ENCODE measurements at regions not wholly inside any gene's neighbourhood (a gene's known extent, or its start where the extent isn't known, plus 50 kb on each side); places are given as distances from the start of the nearest gene placed in this dataset.

GRCh38 chr18:68504441-68505177 is 210.3 kb downstream of the TMX3 start:
- H2AFZ ChIP-seq (ENCODE audit: low read depth, low read length): no peak overlapping the region
- H3K9me3 ChIP-seq (ENCODE audit: insufficient read depth, low read length): 0 out of 2 replicates have a peak, but pooled peaks cover 3% of the 10 kb centered on the region
- no peaks in the 10 kb centered on the region for H3K36me3 ChIP-seq (replicated peaks; ENCODE audit: low read depth, low read length)
- H3K27me3 ChIP-seq (ENCODE audit: low read depth, low read length): no peaks in the 10 kb centered on the region
- TF ChIP-seq EZH2phosphoT487 (IDR thresholded peaks at IDR 0.05; ENCODE audit: low read depth): no peak
- TF ChIP-seq CTCF (IDR thresholded peaks at IDR 0.05; ENCODE audit: low read depth, low read length): no peak
- no peak overlapping the region for H3K27ac ChIP-seq (ENCODE audit: low read length)
- H3K9ac ChIP-seq (ENCODE audit: low read length): no peak overlapping the region
- H3K4me1 ChIP-seq (ENCODE audit: low read length): no peaks in the 10 kb centered on the region
- H3K4me2 ChIP-seq (ENCODE audit: low read length): no peak overlapping the region
- H4K20me1 ChIP-seq (ENCODE audit: insufficient read depth, low read length): no peaks in the 10 kb centered on the region
- H3K4me3 ChIP-seq (ENCODE audit: low read length): no peak overlapping the region
- no peaks in the 10 kb centered on the region for H3K79me2 ChIP-seq (ENCODE audit: low read length)

DNA sequence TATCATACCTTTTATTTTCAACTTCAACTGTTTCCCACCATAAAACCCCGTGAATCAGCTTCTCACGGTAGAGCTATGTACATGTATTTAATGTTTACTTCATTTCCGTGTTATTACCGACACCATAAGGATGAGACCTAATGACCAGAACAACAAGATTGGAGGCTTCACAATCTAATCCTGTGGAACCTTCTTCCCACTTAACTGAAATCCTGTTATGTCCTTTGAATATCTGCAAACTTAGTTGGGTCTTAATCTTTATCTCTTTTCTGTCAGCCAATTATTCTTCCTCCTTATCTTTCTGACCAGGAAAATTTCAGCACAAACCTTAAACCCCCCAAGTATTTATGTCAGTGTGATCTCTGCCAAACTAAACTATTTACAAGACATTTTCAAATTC is 214.4 kb downstream of the TMX3 start:
- H3K4me1 ChIP-seq (ENCODE audit: low read length): no peaks in the 10 kb centered on the region
- 0 out of 2 replicates have a peak, but pooled peaks cover 3% of the 10 kb centered on the region for H3K9me3 ChIP-seq (ENCODE audit: insufficient read depth, low read length)
- H4K20me1 ChIP-seq (ENCODE audit: insufficient read depth, low read length): no peaks in the 10 kb centered on the region
- H3K36me3 ChIP-seq (replicated peaks; ENCODE audit: low read depth, low read length): no peaks in the 10 kb centered on the region
- no peaks in the 10 kb centered on the region for H3K27me3 ChIP-seq (ENCODE audit: low read depth, low read length)
- no peak overlapping the region for H3K9ac ChIP-seq (ENCODE audit: low read length)
- H3K4me3 ChIP-seq (ENCODE audit: low read length): no peak overlapping the region
- H3K27ac ChIP-seq (ENCODE audit: low read length): no peak overlapping the region
- no peak overlapping the region; the same call in 1 of the 2 replicates for H2AFZ ChIP-seq (ENCODE audit: low read depth, low read length)
- H3K4me2 ChIP-seq (ENCODE audit: low read length): no peak overlapping the region
- H3K79me2 ChIP-seq (ENCODE audit: low read length): no peaks in the 10 kb centered on the region
- TF ChIP-seq EZH2phosphoT487 (IDR thresholded peaks at IDR 0.05; ENCODE audit: low read depth) (no peak), CTCF (IDR thresholded peaks at IDR 0.05; ENCODE audit: low read depth, low read length) (no peak)

- H3K4me2 ChIP-seq (ENCODE audit: low read length): no peak overlapping the region
- 0 out of 2 replicates have a peak, but pooled peaks cover 3% of the 10 kb centered on the region for H3K9me3 ChIP-seq (ENCODE audit: insufficient read depth, low read length)
- H3K4me1 ChIP-seq (ENCODE audit: low read length): no peaks in the 10 kb centered on the region
- H3K36me3 ChIP-seq (replicated peaks; ENCODE audit: low read depth, low read length): no peaks in the 10 kb centered on the region
- no peaks in the 10 kb centered on the region for H3K79me2 ChIP-seq (ENCODE audit: low read length)
- no peaks in the 10 kb centered on the region for H4K20me1 ChIP-seq (ENCODE audit: insufficient read depth, low read length)
- no peak overlapping the region for H3K27ac ChIP-seq (ENCODE audit: low read length)
- H3K27me3 ChIP-seq (ENCODE audit: low read depth, low read length): no peaks in the 10 kb centered on the region
- H2AFZ ChIP-seq (ENCODE audit: low read depth, low read length): 0 out of 2 replicates have a peak overlapping the region, but pooled peaks have one; percentile 5
- TF ChIP-seq EZH2phosphoT487 (IDR thresholded peaks at IDR 0.05; ENCODE audit: low read depth) (no peak), CTCF (IDR thresholded peaks at IDR 0.05; ENCODE audit: low read depth, low read length) (no peak)
- no peak overlapping the region for H3K9ac ChIP-seq (ENCODE audit: low read length)
- no peak overlapping the region for H3K4me3 ChIP-seq (ENCODE audit: low read length)
These were observed 215.8 kb downstream of the TMX3 start for GRCh38 chr18:68499141-68499540.

DNA sequence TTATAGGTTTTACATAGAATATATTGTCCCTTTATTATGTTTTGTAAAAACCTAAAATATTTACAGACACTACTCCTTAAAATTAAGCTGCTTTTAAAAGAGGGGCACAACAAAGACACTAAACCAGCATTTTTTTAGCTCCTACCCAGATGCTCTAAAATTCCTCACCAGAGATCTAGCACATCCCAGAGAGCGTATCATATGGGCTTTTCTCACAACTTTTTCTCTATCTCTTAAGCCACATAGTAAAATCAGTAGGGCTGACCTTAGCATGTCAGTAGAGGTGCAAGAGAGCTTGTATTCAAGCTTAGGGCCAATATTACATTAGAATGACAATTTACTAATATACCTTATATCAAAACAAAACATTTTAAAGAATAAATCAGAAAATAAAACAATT is 216.3 kb downstream of the TMX3 start:
- Histone ChIP-seq H3K4me3 (ENCODE audit: low read length) (no peak overlapping the region), H3K27ac (ENCODE audit: low read length) (no peak overlapping the region), H3K9me3 (ENCODE audit: insufficient read depth, low read length) (0 out of 2 replicates have a peak, but pooled peaks cover 3% of the 10 kb centered on the region), H3K36me3 (replicated peaks; ENCODE audit: low read depth, low read length) (no peaks in the 10 kb centered on the region), H4K20me1 (ENCODE audit: insufficient read depth, low read length) (no peaks in the 10 kb centered on the region), H3K79me2 (ENCODE audit: low read length) (no peaks in the 10 kb centered on the region), H3K4me2 (ENCODE audit: low read length) (no peak overlapping the region), H3K4me1 (ENCODE audit: low read length) (no peaks in the 10 kb centered on the region), H3K27me3 (ENCODE audit: low read depth, low read length) (no peaks in the 10 kb centered on the region), H3K9ac (ENCODE audit: low read length) (no peak overlapping the region), H2AFZ (ENCODE audit: low read depth, low read length) (no peak overlapping the region)
- TF ChIP-seq EZH2phosphoT487 (IDR thresholded peaks at IDR 0.05; ENCODE audit: low read depth) (no peak), CTCF (IDR thresholded peaks at IDR 0.05; ENCODE audit: low read depth, low read length) (no peak)

Data from OCI-LY3 (cell line).